Fibroblast of lung (primary cell): ENCODE measurements at regions not wholly inside any gene's neighbourhood (a gene's known extent, or its start where the extent isn't known, plus 50 kb on each side); places are given as distances from the start of the nearest gene placed in this dataset.

Experiments
- DNase-seq, 2 donors: peaks; one replicate each; pipeline versions ENCODE4 v3.0.0 to v3.0.0-alpha.2; 2010; ENCODE audit warnings: low read depth in 2 of 2
- H2AFZ ChIP-seq: 2 replicates; pipeline ENCODE4 v1.5.1; 2012; ENCODE audit warnings: low read length, control low read depth, inconsistent platforms
- H3K27ac ChIP-seq: 2 replicates; pipeline ENCODE4 v1.5.1; 2011; ENCODE audit warnings: low read length, control low read depth; ENCODE audit not compliant: insufficient read depth
- H3K27me3 ChIP-seq: 2 replicates; pipeline ENCODE4 v1.5.1; 2011; ENCODE audit warnings: mild to moderate bottlenecking, low read length; ENCODE audit not compliant: control insufficient read depth, insufficient read depth
- H3K36me3 ChIP-seq: 2 replicates; pipeline ENCODE4 v1.5.1; 2011; ENCODE audit warnings: low read length; ENCODE audit not compliant: control insufficient read depth, insufficient read depth
- H3K4me1 ChIP-seq: 2 replicates; pipeline ENCODE4 v1.5.1; 2011; ENCODE audit warnings: low read length; ENCODE audit not compliant: control insufficient read depth, insufficient read depth; ENCODE audit errors: extremely low read depth
- H3K4me2 ChIP-seq: 2 replicates; pipeline ENCODE4 v1.5.1; 2011; ENCODE audit warnings: low read length, control low read depth; ENCODE audit not compliant: insufficient read depth; ENCODE audit errors: extremely low read depth
- H3K4me3 ChIP-seq, 4 experiments: fragments of 200-600 bp in 1 of 4; sonication (generic) in 1 of 4; replicated peaks in 1 of 4; 2 replicates each; pipeline ENCODE4 v1.5.1; 2011 to 2016; ENCODE audit warnings: low read length in 4 of 4, low read depth in 3 of 4, mild to moderate bottlenecking in 3 of 4, control low read depth in 2 of 4, inconsistent platforms in 1 of 4, mixed read lengths in 1 of 4; ENCODE audit not compliant: insufficient read depth in 1 of 4; ENCODE audit errors: control extremely low read depth in 1 of 4
- H3K79me2 ChIP-seq: 2 replicates; pipeline ENCODE4 v1.5.1; 2012; ENCODE audit warnings: mild to moderate bottlenecking, low read length, inconsistent platforms; ENCODE audit not compliant: control insufficient read depth, insufficient read depth
- H3K9ac ChIP-seq: 2 replicates; pipeline ENCODE4 v1.5.1; 2011; ENCODE audit warnings: mild to moderate bottlenecking, low read length, control low read depth; ENCODE audit not compliant: insufficient read depth
- H3K9me3 ChIP-seq: 2 replicates; pipeline ENCODE4 v1.5.1; 2012; ENCODE audit warnings: low read depth, low read length; ENCODE audit not compliant: control insufficient read depth, insufficient read depth
- H4K20me1 ChIP-seq: 2 replicates; pipeline ENCODE4 v1.5.1; 2011; ENCODE audit warnings: low read length; ENCODE audit not compliant: control insufficient read depth, insufficient read depth; ENCODE audit errors: extremely low read depth
- EZH2 ChIP-seq: IDR thresholded peaks from 2 replicates; pipeline ENCODE4 v1.5.1; 2012; ENCODE audit warnings: low read length, control low read depth, mild to moderate bottlenecking; ENCODE audit errors: missing control alignments
- TF ChIP-seq, protein P1 (sequence below), 2 donors: IDR thresholded peaks in 1 of 2; conservative IDR thresholded peaks in 1 of 2; 1 replicate in 1 of 2; 2 replicates in 1 of 2; pipeline ENCODE4 v1.5.1; 2011 to 2012; ENCODE audit warnings: low read length in 2 of 2, control low read depth in 1 of 2, inconsistent platforms in 1 of 2, low read depth in 1 of 2, mild to moderate bottlenecking in 1 of 2

- Histone ChIP-seq H3K27me3 (no peaks in the 10 kb centered on the region), H4K20me1 (no peaks in the 10 kb centered on the region), H3K4me1 (no peaks in the 10 kb centered on the region), H3K27ac (no peak overlapping the region), H3K9ac (no peak overlapping the region), H3K79me2 (no peaks in the 10 kb centered on the region), H3K36me3 (no peaks in the 10 kb centered on the region), H3K9me3 (no peaks in the 10 kb centered on the region), H3K4me3 (no peak overlapping the region), H2AFZ (no peak overlapping the region), H3K4me2 (no peak overlapping the region)
- no peak for TF ChIP-seq EZH2
- TF ChIP-seq, protein P1, sequence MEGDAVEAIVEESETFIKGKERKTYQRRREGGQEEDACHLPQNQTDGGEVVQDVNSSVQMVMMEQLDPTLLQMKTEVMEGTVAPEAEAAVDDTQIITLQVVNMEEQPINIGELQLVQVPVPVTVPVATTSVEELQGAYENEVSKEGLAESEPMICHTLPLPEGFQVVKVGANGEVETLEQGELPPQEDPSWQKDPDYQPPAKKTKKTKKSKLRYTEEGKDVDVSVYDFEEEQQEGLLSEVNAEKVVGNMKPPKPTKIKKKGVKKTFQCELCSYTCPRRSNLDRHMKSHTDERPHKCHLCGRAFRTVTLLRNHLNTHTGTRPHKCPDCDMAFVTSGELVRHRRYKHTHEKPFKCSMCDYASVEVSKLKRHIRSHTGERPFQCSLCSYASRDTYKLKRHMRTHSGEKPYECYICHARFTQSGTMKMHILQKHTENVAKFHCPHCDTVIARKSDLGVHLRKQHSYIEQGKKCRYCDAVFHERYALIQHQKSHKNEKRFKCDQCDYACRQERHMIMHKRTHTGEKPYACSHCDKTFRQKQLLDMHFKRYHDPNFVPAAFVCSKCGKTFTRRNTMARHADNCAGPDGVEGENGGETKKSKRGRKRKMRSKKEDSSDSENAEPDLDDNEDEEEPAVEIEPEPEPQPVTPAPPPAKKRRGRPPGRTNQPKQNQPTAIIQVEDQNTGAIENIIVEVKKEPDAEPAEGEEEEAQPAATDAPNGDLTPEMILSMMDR (conservative IDR thresholded peaks at IDR 0.05 in 1 of 2, IDR thresholded peaks at IDR 0.05 in 1 of 2; ENCODE audit: low read depth in 1 of 2, low read length in 2 of 2), result no peak
- DNase-seq, result peak in 1 of 2 donors; percentile 76
These were observed 154.8 kb downstream of the RPS12 start for GRCh38 chr6:132969196-132969595.

DNA sequence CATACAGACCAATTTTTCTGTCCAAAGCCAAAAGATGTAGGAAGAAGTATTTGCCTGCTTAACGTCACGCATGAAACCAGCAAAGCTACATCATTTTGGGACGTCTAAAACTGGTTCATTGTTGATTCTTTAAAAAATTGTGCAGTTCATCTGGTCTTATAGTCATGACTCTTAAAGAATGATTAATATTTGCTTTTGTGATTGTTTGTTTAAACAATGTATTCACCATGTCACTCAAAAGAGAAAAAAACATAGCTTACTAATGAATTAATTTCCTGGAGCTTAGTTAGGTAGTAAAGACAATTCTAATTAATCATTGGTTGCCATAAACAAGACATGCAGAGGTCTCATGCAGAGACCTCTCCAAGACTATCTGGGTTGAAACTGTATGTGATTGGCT is 157.3 kb downstream of the RPS12 start:
- H3K79me2 ChIP-seq, result no peaks in the 10 kb centered on the region
- H3K27me3 ChIP-seq, result no peaks in the 10 kb centered on the region
- H4K20me1 ChIP-seq, result no peaks in the 10 kb centered on the region
- no peaks in the 10 kb centered on the region for H3K9me3 ChIP-seq
- H3K9ac ChIP-seq, result no peak overlapping the region
- no peak for DNase-seq
- no peaks in the 10 kb centered on the region for H3K36me3 ChIP-seq
- no peak overlapping the region for H3K27ac ChIP-seq
- H3K4me2 ChIP-seq, result no peak overlapping the region
- no peak overlapping the region for H3K4me3 ChIP-seq
- H2AFZ ChIP-seq, result no peak overlapping the region
- H3K4me1 ChIP-seq, result no peaks in the 10 kb centered on the region
- TF ChIP-seq EZH2, result no peak
- TF ChIP-seq, protein P1 (conservative IDR thresholded peaks at IDR 0.05 in 1 of 2, IDR thresholded peaks at IDR 0.05 in 1 of 2; ENCODE audit: low read depth in 1 of 2, low read length in 2 of 2), result no peak

GRCh38 chr6:132972254-132972653 is 157.9 kb downstream of the RPS12 start:
- Histone ChIP-seq H3K27ac (no peak overlapping the region), H3K4me1 (no peaks in the 10 kb centered on the region), H4K20me1 (no peaks in the 10 kb centered on the region), H3K4me2 (no peak overlapping the region), H3K9ac (no peak overlapping the region), H3K27me3 (no peaks in the 10 kb centered on the region), H3K36me3 (no peaks in the 10 kb centered on the region), H2AFZ (no peak overlapping the region), H3K4me3 (no peak overlapping the region), H3K9me3 (no peaks in the 10 kb centered on the region), H3K79me2 (no peaks in the 10 kb centered on the region)
- TF ChIP-seq EZH2, result no peak
- TF ChIP-seq, protein P1 (conservative IDR thresholded peaks at IDR 0.05 in 1 of 2, IDR thresholded peaks at IDR 0.05 in 1 of 2; ENCODE audit: low read depth in 1 of 2, low read length in 2 of 2), result no peak
- no peak for DNase-seq
